GM23248 (cell line): ENCODE measurements at regions not wholly inside any gene's neighbourhood (a gene's known extent, or its start where the extent isn't known, plus 50 kb on each side); places are given as distances from the start of the nearest gene placed in this dataset.

Experiments used
- EZH2 ChIP-seq: fragments of 200-600 bp; sonication (generic); IDR thresholded peaks from 2 replicates; pipeline ENCODE4 v1.6.1; 2018; ENCODE audit warnings: antibody characterized with exemption, mild to moderate bottlenecking; ENCODE audit not compliant: insufficient read depth, poor library complexity, severe bottlenecking
- EZH2phosphoT487 ChIP-seq: fragments of 200-600 bp; sonication (generic); IDR thresholded peaks from 2 replicates; pipeline ENCODE4 v1.6.1; 2018; ENCODE audit warnings: antibody characterized with exemption, moderate library complexity, mild to moderate bottlenecking, low read depth; ENCODE audit not compliant: insufficient read depth

- TF ChIP-seq EZH2phosphoT487 (no peak), EZH2 (no peak)
These were observed 58.2 kb upstream of the REG3G start for GRCh38 chr2:78967294-78967693.
